Osteoblast (primary cell): ENCODE measurements at regions not wholly inside any gene's neighbourhood (a gene's known extent, or its start where the extent isn't known, plus 50 kb on each side); places are given as distances from the start of the nearest gene placed in this dataset.
A peak's percentile ranks its signal among the peaks of the same experiment; 100 is the strongest.

Experiments
- DNase-seq: peaks from one replicate; pipeline ENCODE4 v3.0.0; 2011; ENCODE audit warnings: low spot score, mixed read lengths; ENCODE audit not compliant: insufficient read length; ENCODE audit errors: missing footprints
- H2AFZ ChIP-seq: 2 replicates; pipeline ENCODE4 v1.6.0; 2011; ENCODE audit warnings: mild to moderate bottlenecking, low read length
- H3K27ac ChIP-seq: 2 replicates; pipeline ENCODE4 v1.5.1; 2011; ENCODE audit warnings: mild to moderate bottlenecking, low read depth, low read length, moderate library complexity
- H3K27me3 ChIP-seq: 2 replicates; pipeline ENCODE4 v1.6.0; 2012; ENCODE audit warnings: mild to moderate bottlenecking, control low read depth, inconsistent platforms, low read length, moderate library complexity; ENCODE audit not compliant: insufficient read depth
- H3K36me3 ChIP-seq: 2 replicates; pipeline ENCODE4 v1.5.1; 2011; ENCODE audit warnings: mild to moderate bottlenecking, low read length, control low read depth, moderate library complexity; ENCODE audit not compliant: insufficient read depth
- H3K4me1 ChIP-seq: 2 replicates; pipeline ENCODE4 v1.5.1; 2011; ENCODE audit warnings: mild to moderate bottlenecking, low read length, control low read depth, moderate library complexity; ENCODE audit not compliant: insufficient read depth
- H3K4me2 ChIP-seq: 2 replicates; pipeline ENCODE4 v1.6.0; 2011; ENCODE audit warnings: mild to moderate bottlenecking, low read length; ENCODE audit not compliant: insufficient read depth
- H3K4me3 ChIP-seq: fragments of 200-600 bp; sonication (generic); 3 replicates; pipeline ENCODE4 v1.5.1; 2012; ENCODE audit warnings: mild to moderate bottlenecking, low read length, inconsistent platforms; ENCODE audit not compliant: insufficient read depth
- H3K79me2 ChIP-seq: 2 replicates; pipeline ENCODE4 v1.6.0; 2012; ENCODE audit warnings: mild to moderate bottlenecking, low read length, control low read depth, inconsistent platforms; ENCODE audit not compliant: insufficient read depth
- H3K9me3 ChIP-seq: 2 replicates; pipeline ENCODE4 v1.5.1; 2011; ENCODE audit warnings: low read depth, low read length, control low read depth
- H4K20me1 ChIP-seq: 2 replicates; pipeline ENCODE4 v1.6.0; 2012; ENCODE audit warnings: mild to moderate bottlenecking, low read length, control low read depth; ENCODE audit not compliant: insufficient read depth
- CTCF ChIP-seq: IDR thresholded peaks from 2 replicates; pipeline ENCODE4 v1.5.1; 2011; ENCODE audit warnings: mild to moderate bottlenecking, low read depth, low read length, moderate library complexity; ENCODE audit errors: extremely low read depth

GRCh38 chr11:80165744-80166143, 724.9 kb upstream of the TENM4 start:
- H2AFZ ChIP-seq: no peak overlapping the region
- no peaks in the 10 kb centered on the region for H3K36me3 ChIP-seq
- H3K4me1 ChIP-seq: peaks cover 3% of the 10 kb centered on the region
- H3K79me2 ChIP-seq: no peaks in the 10 kb centered on the region
- H4K20me1 ChIP-seq: no peaks in the 10 kb centered on the region
- H3K27ac ChIP-seq: no peak overlapping the region
- no peak overlapping the region for H3K4me2 ChIP-seq
- H3K4me3 ChIP-seq: no peak overlapping the region
- no peaks in the 10 kb centered on the region for H3K27me3 ChIP-seq
- DNase-seq: no peak
- no peak for TF ChIP-seq CTCF
- no peaks in the 10 kb centered on the region for H3K9me3 ChIP-seq

GRCh38 chr11:80163441-80163840, 722.6 kb upstream of the TENM4 start:
- Histone ChIP-seq H3K9me3 (no peaks in the 10 kb centered on the region), H3K36me3 (no peaks in the 10 kb centered on the region), H4K20me1 (no peaks in the 10 kb centered on the region), H3K4me1 (peaks cover 3% of the 10 kb centered on the region), H3K4me3 (no peak overlapping the region), H3K27me3 (no peaks in the 10 kb centered on the region), H3K79me2 (no peaks in the 10 kb centered on the region), H3K4me2 (no peak overlapping the region), H3K27ac (no peak overlapping the region), H2AFZ (no peak overlapping the region)
- no peak for DNase-seq
- no peak for TF ChIP-seq CTCF

- no peak overlapping the region for H2AFZ ChIP-seq
- no peaks in the 10 kb centered on the region for H3K9me3 ChIP-seq
- DNase-seq: peak; percentile 22
- no peak overlapping the region for H3K4me2 ChIP-seq
- TF ChIP-seq CTCF: no peak
- no peak overlapping the region for H3K27ac ChIP-seq
- no peaks in the 10 kb centered on the region for H4K20me1 ChIP-seq
- no peaks in the 10 kb centered on the region for H3K79me2 ChIP-seq
- H3K27me3 ChIP-seq: no peaks in the 10 kb centered on the region
- H3K4me1 ChIP-seq: peaks cover 3% of the 10 kb centered on the region
- H3K36me3 ChIP-seq: no peaks in the 10 kb centered on the region
- no peak overlapping the region for H3K4me3 ChIP-seq
Measured at GRCh38 chr11:80163011-80163410, 722.2 kb upstream of the TENM4 start.

- Histone ChIP-seq H3K27ac (no peak overlapping the region), H3K4me1 (peaks cover 3% of the 10 kb centered on the region)
- TF ChIP-seq CTCF: no peak
Measured at GRCh38 chr11:80162387-80162786, 721.6 kb upstream of the TENM4 start.

More at GRCh38 chr11:80162387-80162786, 721.6 kb upstream of the TENM4 start:
- H4K20me1 ChIP-seq: no peaks in the 10 kb centered on the region
- H2AFZ ChIP-seq: no peak overlapping the region
- H3K27me3 ChIP-seq: no peaks in the 10 kb centered on the region
- no peaks in the 10 kb centered on the region for H3K36me3 ChIP-seq
- H3K4me2 ChIP-seq: no peak overlapping the region
- H3K9me3 ChIP-seq: no peaks in the 10 kb centered on the region
- no peak overlapping the region for H3K4me3 ChIP-seq
- DNase-seq: no peak
- no peaks in the 10 kb centered on the region for H3K79me2 ChIP-seq
